ENCODE measurements at regions not wholly inside any gene's neighbourhood (a gene's known extent, or its start where the extent isn't known, plus 50 kb on each side); places are given as distances from the start of the nearest gene placed in this dataset.

GRCh38 chr7:115704884-115705283 lies 325.7 kb downstream of the TFEC start:
- Histone ChIP-seq H3K4me1 (ENCODE audit: control insufficient read depth in 1 of 2, low read depth in 2 of 2) (no peaks in the 10 kb centered on the region), H3K4me3 (no peak overlapping the region), H3K9me3 (no peaks in the 10 kb centered on the region), H3K27me3 (replicated peaks; ENCODE audit: insufficient read depth) (no peaks in the 10 kb centered on the region), H3K36me3 (no peaks in the 10 kb centered on the region), H3K27ac (no peak overlapping the region)
- DNase-seq (ENCODE audit: low spot score) = no peak
- no peak for TF ChIP-seq CTCF (IDR thresholded peaks at IDR 0.05)
- no peak for ATAC-seq (ENCODE audit: insufficient number of reproducible peaks, low FRiP score, low read depth)

GRCh38 chr7:115701141-115701540 lies 329.4 kb downstream of the TFEC start:
- no peaks in the 10 kb centered on the region for H3K9me3 ChIP-seq
- ATAC-seq (ENCODE audit: insufficient number of reproducible peaks, low FRiP score, low read depth) = no peak
- no peak overlapping the region for H3K4me3 ChIP-seq
- H3K27me3 ChIP-seq (replicated peaks; ENCODE audit: insufficient read depth) = no peaks in the 10 kb centered on the region
- H3K36me3 ChIP-seq = no peaks in the 10 kb centered on the region
- no peak overlapping the region for H3K27ac ChIP-seq
- H3K4me1 ChIP-seq (ENCODE audit: control insufficient read depth in 1 of 2, low read depth in 2 of 2) = no peaks in the 10 kb centered on the region
- no peak for DNase-seq (ENCODE audit: low spot score)
- no peak for TF ChIP-seq CTCF (IDR thresholded peaks at IDR 0.05)

- no peak overlapping the region for H3K27ac ChIP-seq
- no peaks in the 10 kb centered on the region for H3K36me3 ChIP-seq
- no peaks in the 10 kb centered on the region for H3K4me1 ChIP-seq (ENCODE audit: control insufficient read depth in 1 of 2, low read depth in 2 of 2)
- no peaks in the 10 kb centered on the region for H3K27me3 ChIP-seq (replicated peaks; ENCODE audit: insufficient read depth)
- DNase-seq (ENCODE audit: low spot score) (no peak), ATAC-seq (ENCODE audit: insufficient number of reproducible peaks, low FRiP score, low read depth) (no peak)
- TF ChIP-seq CTCF (IDR thresholded peaks at IDR 0.05) = no peak
- H3K4me3 ChIP-seq = no peak overlapping the region
- no peaks in the 10 kb centered on the region for H3K9me3 ChIP-seq
These were observed 336.1 kb downstream of the TFEC start for GRCh38 chr7:115694424-115694823.

- DNase-seq (ENCODE audit: low spot score) = no peak
- Histone ChIP-seq H3K9me3 (no peaks in the 10 kb centered on the region), H3K4me3 (no peak overlapping the region), H3K27ac (no peak overlapping the region), H3K4me1 (ENCODE audit: control insufficient read depth in 1 of 2, low read depth in 2 of 2) (no peaks in the 10 kb centered on the region), H3K36me3 (no peaks in the 10 kb centered on the region), H3K27me3 (replicated peaks; ENCODE audit: insufficient read depth) (no peaks in the 10 kb centered on the region)
- ATAC-seq (ENCODE audit: insufficient number of reproducible peaks, low FRiP score, low read depth) = no peak
- no peak for TF ChIP-seq CTCF (IDR thresholded peaks at IDR 0.05)
These were observed 336.8 kb downstream of the TFEC start for GRCh38 chr7:115693779-115694178.

- no peak for ATAC-seq (ENCODE audit: insufficient number of reproducible peaks, low FRiP score, low read depth)
- H3K9me3 ChIP-seq = no peaks in the 10 kb centered on the region
These were observed 340.6 kb downstream of the TFEC start for GRCh38 chr7:115689941-115690340.

More at GRCh38 chr7:115689941-115690340, 340.6 kb downstream of the TFEC start:
- Histone ChIP-seq H3K4me1 (ENCODE audit: control insufficient read depth in 1 of 2, low read depth in 2 of 2) (no peaks in the 10 kb centered on the region), H3K4me3 (no peak overlapping the region), H3K36me3 (no peaks in the 10 kb centered on the region), H3K27me3 (replicated peaks; ENCODE audit: insufficient read depth) (no peaks in the 10 kb centered on the region), H3K27ac (no peak overlapping the region)
- no peak for DNase-seq (ENCODE audit: low spot score)
- no peak for TF ChIP-seq CTCF (IDR thresholded peaks at IDR 0.05)

Data from thoracic aorta (tissue), 2 donors.